KMS-11 (cell line): ENCODE measurements at regions not wholly inside any gene's neighbourhood (a gene's known extent, or its start where the extent isn't known, plus 50 kb on each side); places are given as distances from the start of the nearest gene placed in this dataset.
"Not testable (repeated sequence)": the region's sequence is repeated elsewhere in the genome, so short reads cannot be mapped to it uniquely, and the experiment has no call there.

ENCODE experiments used
- H2AFZ ChIP-seq: fragments of 200-600 bp; sonication (generic); 2 replicates; pipeline ENCODE4 v1.6.1; 2016; ENCODE audit warnings: antibody characterized with exemption, mixed run types, low read depth
- H3K27ac ChIP-seq: fragments of 200-600 bp; sonication (generic); 2 replicates; pipeline ENCODE4 v1.6.1; 2016; ENCODE audit warnings: mild to moderate bottlenecking, mixed run types
- H3K27me3 ChIP-seq: fragments of 200-600 bp; sonication (generic); 2 replicates; pipeline ENCODE4 v1.6.1; 2017; ENCODE audit warnings: mild to moderate bottlenecking, low read depth, mixed run types, moderate library complexity; ENCODE audit not compliant: insufficient read depth
- H3K36me3 ChIP-seq: fragments of 200-600 bp; sonication (generic); 2 replicates; pipeline ENCODE4 v1.6.1; 2017; ENCODE audit warnings: mild to moderate bottlenecking, mixed run types; ENCODE audit not compliant: insufficient read depth
- H3K4me1 ChIP-seq: fragments of 200-600 bp; sonication (generic); 2 replicates; pipeline ENCODE4 v1.6.1; 2016; ENCODE audit warnings: mild to moderate bottlenecking, low read depth, mixed run types; ENCODE audit not compliant: poor library complexity, severe bottlenecking
- H3K4me2 ChIP-seq: fragments of 200-600 bp; sonication (generic); 2 replicates; pipeline ENCODE4 v1.7.0; 2016; ENCODE audit warnings: mild to moderate bottlenecking, mixed run types
- H3K4me3 ChIP-seq: fragments of 200-600 bp; sonication (generic); IDR thresholded peaks from 2 replicates; pipeline ENCODE4 v1.6.1; 2017; ENCODE audit warnings: low read depth, low read length, mixed read lengths; ENCODE audit not compliant: insufficient read depth
- H3K79me2 ChIP-seq: fragments of 200-600 bp; sonication (generic); 2 replicates; pipeline ENCODE4 v1.6.1; 2016; ENCODE audit warnings: low read depth, mixed run types; ENCODE audit not compliant: insufficient read depth
- H3K9ac ChIP-seq: fragments of 200-600 bp; sonication (generic); 2 replicates; pipeline ENCODE4 v1.6.1; 2016; ENCODE audit warnings: mild to moderate bottlenecking, mixed run types
- H4K20me1 ChIP-seq: fragments of 200-600 bp; sonication (generic); 2 replicates; pipeline ENCODE4 v1.6.1; 2016; ENCODE audit warnings: mild to moderate bottlenecking, mixed run types; ENCODE audit not compliant: insufficient read depth
- CTCF ChIP-seq: fragments of 200-600 bp; sonication (generic); conservative IDR thresholded peaks from 2 replicates; pipeline ENCODE4 v1.6.1; 2017; ENCODE audit warnings: low read depth, mild to moderate bottlenecking, antibody characterized with exemption, low read length, moderate library complexity, mixed read lengths

DNA sequence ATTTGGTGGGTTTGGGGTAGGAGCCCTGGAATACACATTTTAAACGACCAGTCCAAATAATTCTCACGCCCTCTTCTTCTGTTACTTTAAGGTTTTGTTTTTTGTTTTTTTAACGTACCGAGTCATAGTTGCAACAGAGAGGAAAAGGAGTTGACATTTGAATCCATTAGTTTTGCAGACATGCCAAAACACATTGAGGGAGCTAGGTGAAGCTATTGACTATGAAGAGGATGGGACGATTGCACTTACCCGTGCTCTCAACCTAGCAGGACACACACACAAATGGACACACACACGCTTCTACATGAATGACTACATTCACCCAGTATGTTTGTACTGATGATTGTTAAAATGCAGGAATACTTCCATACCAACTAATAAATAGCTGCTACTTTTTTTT is 54.3 kb upstream of the CIT start:
- no peak overlapping the region for H3K9ac ChIP-seq
- no peak for TF ChIP-seq CTCF
- no peaks in the 10 kb centered on the region for H4K20me1 ChIP-seq
- H3K4me3 ChIP-seq, result no peak overlapping the region
- H2AFZ ChIP-seq, result no peak overlapping the region
- H3K27ac ChIP-seq, result no peak overlapping the region
- H3K4me1 ChIP-seq, result no peaks in the 10 kb centered on the region
- H3K4me2 ChIP-seq, result no peak overlapping the region
- H3K79me2 ChIP-seq, result no peaks in the 10 kb centered on the region
- no peaks in the 10 kb centered on the region for H3K27me3 ChIP-seq
- H3K36me3 ChIP-seq, result no peaks in the 10 kb centered on the region

GRCh38 chr12:119932921-119933320 is 55.8 kb upstream of the CIT start:
- H3K27me3 ChIP-seq, result no peaks in the 10 kb centered on the region
- no peak overlapping the region for H3K4me3 ChIP-seq
- no peaks in the 10 kb centered on the region for H4K20me1 ChIP-seq
- no peak for TF ChIP-seq CTCF
- H3K4me1 ChIP-seq, result no peaks in the 10 kb centered on the region
- no peaks in the 10 kb centered on the region for H3K79me2 ChIP-seq
- H2AFZ ChIP-seq, result no peak overlapping the region
- H3K27ac ChIP-seq, result no peak overlapping the region
- H3K9ac ChIP-seq, result no peak overlapping the region
- H3K36me3 ChIP-seq, result no peaks in the 10 kb centered on the region
- H3K4me2 ChIP-seq, result no peak overlapping the region

DNA sequence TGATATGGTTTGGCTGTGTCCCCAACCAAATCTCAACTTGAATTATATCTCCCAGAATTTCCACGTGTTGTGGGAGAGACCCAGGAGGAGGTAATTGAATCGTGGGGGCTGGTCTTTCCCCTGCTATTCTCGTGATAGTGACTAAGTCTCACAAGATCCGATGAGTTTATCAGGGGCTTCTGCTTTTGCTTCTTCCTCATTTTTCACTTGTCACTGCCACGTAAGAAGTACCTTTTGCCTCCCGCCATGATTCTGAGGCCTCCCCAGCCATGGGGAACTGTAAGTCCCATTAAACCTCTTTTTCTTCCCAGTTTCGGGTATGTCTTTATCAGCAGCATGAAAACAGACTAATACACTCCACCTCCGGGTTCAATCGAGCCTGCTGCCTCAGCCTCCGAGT is 54.3 kb upstream of the BICDL1 start:
- H4K20me1 ChIP-seq, H3K36me3 ChIP-seq, H3K9ac ChIP-seq, H3K79me2 ChIP-seq, H3K4me3 ChIP-seq, H3K4me2 ChIP-seq, H2AFZ ChIP-seq, H3K4me1 ChIP-seq, H3K27me3 ChIP-seq, H3K27ac ChIP-seq: not testable (repeated sequence)

- Histone ChIP-seq H3K79me2 (no peaks in the 10 kb centered on the region), H3K27me3 (no peaks in the 10 kb centered on the region), H2AFZ (no peak overlapping the region), H3K27ac (no peak overlapping the region), H3K9ac (no peak overlapping the region), H3K36me3 (no peaks in the 10 kb centered on the region), H3K4me3 (no peak overlapping the region), H4K20me1 (no peaks in the 10 kb centered on the region), H3K4me2 (no peak overlapping the region), H3K4me1 (no peaks in the 10 kb centered on the region)
- no peak for TF ChIP-seq CTCF
Observed at GRCh38 chr12:119936705-119937311, 52.2 kb upstream of the BICDL1 start.

DNA sequence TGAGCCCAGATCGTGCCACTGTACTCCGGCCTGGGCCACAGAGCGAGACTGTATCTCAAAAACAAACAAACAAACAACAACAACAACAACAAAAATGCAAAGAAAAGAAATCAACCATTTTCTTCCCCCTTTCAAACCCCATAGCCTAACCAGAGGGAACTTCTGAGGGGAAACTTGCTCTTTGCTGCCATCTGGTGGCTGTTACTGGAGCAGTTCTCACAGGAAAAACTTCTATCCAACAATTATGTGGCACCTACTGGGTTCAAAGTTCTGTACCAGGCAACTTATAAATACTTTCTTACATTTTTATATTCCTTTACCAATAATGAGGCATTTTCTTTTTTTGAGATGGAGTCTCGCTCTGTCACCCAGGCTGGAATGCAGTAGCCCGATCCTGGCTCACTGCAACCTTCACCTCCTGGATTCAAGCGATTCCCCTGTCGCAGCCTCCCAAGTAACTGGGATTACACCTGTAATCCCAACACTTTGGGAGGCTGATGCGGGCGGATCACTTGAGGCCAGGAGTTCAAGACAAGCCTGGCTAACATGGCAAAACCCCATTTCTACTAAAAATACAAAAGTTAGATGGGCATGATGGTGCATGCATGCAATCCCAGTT is 50.9 kb upstream of the BICDL1 start:
- Histone ChIP-seq H4K20me1 (no peaks in the 10 kb centered on the region), H3K79me2 (no peaks in the 10 kb centered on the region), H3K27ac (no peak overlapping the region), H3K9ac (no peak overlapping the region), H3K36me3 (no peaks in the 10 kb centered on the region), H3K4me2 (no peak overlapping the region), H3K4me3 (no peak overlapping the region), H3K4me1 (no peaks in the 10 kb centered on the region), H3K27me3 (no peaks in the 10 kb centered on the region), H2AFZ (no peak overlapping the region)
- peak; percentile 60 for TF ChIP-seq CTCF
